Psoas muscle (tissue), 7 donors: ENCODE measurements at regions not wholly inside any gene's neighbourhood (a gene's known extent, or its start where the extent isn't known, plus 50 kb on each side); places are given as distances from the start of the nearest gene placed in this dataset.

Source experiments
- ATAC-seq, 4 donors: fragments of 200-7000 bp; cut with Tn5 transposase; one replicate each; pipeline ENCODE4 v1.9.1; 2020; ENCODE audit warnings: moderate library complexity in 3 of 4, mild to moderate bottlenecking in 2 of 4
- DNase-seq, 2 donors: peaks; one replicate each; pipeline ENCODE4 v3.0.0-alpha.2; 2020
- H3K27ac ChIP-seq: fragments of 200-600 bp; one replicate; pipeline ENCODE4 v1.8.0; 2022
- H3K27me3 ChIP-seq, 3 donors: fragments of 200-600 bp in 1 of 3; one replicate each; pipeline versions ENCODE4 v1.6.1 to v1.8.0; 2013 to 2022; ENCODE audit warnings: low read length in 2 of 3, mild to moderate bottlenecking in 2 of 3, moderate library complexity in 1 of 3; ENCODE audit not compliant: insufficient read depth in 3 of 3
- H3K36me3 ChIP-seq, 2 donors: fragments of 200-600 bp in 1 of 2; one replicate each; pipeline versions ENCODE4 v1.6.1 to v1.8.0; 2013 to 2022; ENCODE audit warnings: low read depth in 1 of 2, mild to moderate bottlenecking in 1 of 2, moderate library complexity in 1 of 2; ENCODE audit not compliant: insufficient read depth in 1 of 2
- H3K4me1 ChIP-seq: fragments of 200-600 bp; one replicate; pipeline ENCODE4 v1.8.0; 2022
- H3K4me3 ChIP-seq: fragments of 200-600 bp; one replicate; pipeline ENCODE4 v1.8.0; 2022; ENCODE audit warnings: mild to moderate bottlenecking
- H3K9me3 ChIP-seq: fragments of 200-600 bp; one replicate; pipeline ENCODE4 v1.8.0; 2022
- CTCF ChIP-seq: fragments of 200-600 bp; IDR thresholded peaks from one replicate; pipeline ENCODE4 v1.8.0; 2022; ENCODE audit warnings: antibody characterized with exemption
- WGBS, 3 donors: extraction: QIAGEN DNeasy Blood & Tissue Kit; methylation state at CpG; one replicate each; pipeline versions ENCODE4 v1.1.6 to v1.1.7; 2013; 5-methylcytosine and 5-hydroxymethylcytosine counted together
- intact Hi-C, 2 donors: fragments of 100-400 bp; cut with DNase I; formaldehyde crosslinking; loops; one replicate each; pipeline versions ENCODE4 v1.11.0 to v1.14.2; 2022
- donor health status: healthy with polysubstance abuse.
- donor health status: DM: no; HTN: no; CAD: no; lungs with moderate emphysema.
- donor health status: Bipolar disorder and iron deficiency.
- donor health status: healthy.
- donor health status: DM: yes; HTN: yes; CAD: no.
- donor health status: DM: no; HTN: no; CAD: no.
- donor health status: DM: yes; HTN: yes; CAD: no.

- DNase-seq: no peak
- H3K9me3 ChIP-seq: no peaks in the 10 kb centered on the region
- H3K27me3 ChIP-seq: no peaks in the 10 kb centered on the region
- no peak overlapping the region for H3K4me3 ChIP-seq
- H3K27ac ChIP-seq: no peak overlapping the region
- intact Hi-C loops: no loop called here
- H3K4me1 ChIP-seq: no peaks in the 10 kb centered on the region
- WGBS, 3 donors: 86 to 88% (median 87%) methylated on average over 9 of the region's 9 CpGs
- no peak for TF ChIP-seq CTCF
- H3K36me3 ChIP-seq: no peaks in the 10 kb centered on the region
- ATAC-seq: no peak
Measured at GRCh38 chr4:18664171-18664570, 642.6 kb upstream of the LCORL start.

GRCh38 chr4:18645351-18645750 lies 623.8 kb upstream of the LCORL start:
- H3K4me3 ChIP-seq: no peak overlapping the region
- H3K27ac ChIP-seq: no peak overlapping the region
- 81 to 86% (median 81%) methylated on average over 2 of the region's 2 CpGs for WGBS, 3 donors
- ATAC-seq: no peak
- no peaks in the 10 kb centered on the region for H3K4me1 ChIP-seq
- no peaks in the 10 kb centered on the region for H3K27me3 ChIP-seq
- no peaks in the 10 kb centered on the region for H3K36me3 ChIP-seq
- TF ChIP-seq CTCF: no peak
- H3K9me3 ChIP-seq: peaks cover 7% of the 10 kb centered on the region
- DNase-seq: no peak
- intact Hi-C loops: no loop called here

GRCh38 chr4:18641334-18641733 lies 619.8 kb upstream of the LCORL start:
- H3K27ac ChIP-seq: no peak overlapping the region
- DNase-seq (no peak), ATAC-seq (no peak)
- H3K36me3 ChIP-seq: no peaks in the 10 kb centered on the region
- H3K9me3 ChIP-seq: no peaks in the 10 kb centered on the region
- H3K4me3 ChIP-seq: no peak overlapping the region
- intact Hi-C loops: no loop called here
- no peaks in the 10 kb centered on the region for H3K27me3 ChIP-seq
- TF ChIP-seq CTCF: no peak
- no peaks in the 10 kb centered on the region for H3K4me1 ChIP-seq

- ATAC-seq (no peak), DNase-seq (no peak)
- no peaks in the 10 kb centered on the region for H3K4me1 ChIP-seq
- intact Hi-C loops: no loop called here
- no peaks in the 10 kb centered on the region for H3K9me3 ChIP-seq
- H3K4me3 ChIP-seq: no peak overlapping the region
- no peaks in the 10 kb centered on the region for H3K27me3 ChIP-seq
- H3K36me3 ChIP-seq: no peaks in the 10 kb centered on the region
- no peak overlapping the region for H3K27ac ChIP-seq
- 66 to 71% (median 70%) methylated on average over 4 of the region's 4 CpGs for WGBS, 3 donors
- TF ChIP-seq CTCF: no peak
Measured at GRCh38 chr4:18638031-18638430, 616.5 kb upstream of the LCORL start.

- no peaks in the 10 kb centered on the region for H3K4me1 ChIP-seq
- DNase-seq (no peak), ATAC-seq (no peak)
Measured at GRCh38 chr4:18636001-18636585, 614.5 kb upstream of the LCORL start.

More at GRCh38 chr4:18636001-18636585, 614.5 kb upstream of the LCORL start:
- H3K36me3 ChIP-seq: no peaks in the 10 kb centered on the region
- no peaks in the 10 kb centered on the region for H3K9me3 ChIP-seq
- intact Hi-C loops: no loop called here
- WGBS, 3 donors: 22 to 35% (median 28%) methylated on average over 10 of the region's 10 CpGs
- TF ChIP-seq CTCF: no peak
- H3K27ac ChIP-seq: no peak overlapping the region
- H3K27me3 ChIP-seq: no peaks in the 10 kb centered on the region
- no peak overlapping the region for H3K4me3 ChIP-seq
